ENCODE measurements at regions not wholly inside any gene's neighbourhood (a gene's known extent, or its start where the extent isn't known, plus 50 kb on each side); places are given as distances from the start of the nearest gene placed in this dataset.
"Not testable (repeated sequence)": the region's sequence is repeated elsewhere in the genome, so short reads cannot be mapped to it uniquely, and the experiment has no call there.

GRCh38 chr5:12985142-12985541 lies 959.3 kb downstream of the DNAH5 start:
- no peak overlapping the region for H3K27ac Mint-ChIP-seq
- H3K36me3 Mint-ChIP-seq (ENCODE audit: low read depth), result no peaks in the 10 kb centered on the region
- peaks cover 28% of the 10 kb centered on the region for H3K9me3 Mint-ChIP-seq
- no peaks in the 10 kb centered on the region for H3K4me1 Mint-ChIP-seq (ENCODE audit: low read depth)
- no peak overlapping the region for H3K4me3 Mint-ChIP-seq
- H3K27me3 Mint-ChIP-seq (ENCODE audit: low read depth), result no peaks in the 10 kb centered on the region

- Mint-ChIP-seq H3K27ac (no peak overlapping the region), H3K36me3 (ENCODE audit: low read depth) (no peaks in the 10 kb centered on the region), H3K4me3 (no peak overlapping the region), H3K27me3 (ENCODE audit: low read depth) (no peaks in the 10 kb centered on the region), H3K4me1 (ENCODE audit: low read depth) (no peaks in the 10 kb centered on the region), H3K9me3 (peaks cover 9% of the 10 kb centered on the region)
Measured at GRCh38 chr5:12974856-12975255, 969.6 kb downstream of the DNAH5 start.

GRCh38 chr5:12965804-12966203 lies 978.7 kb downstream of the DNAH5 start:
- H3K36me3 Mint-ChIP-seq (ENCODE audit: low read depth), result no peaks in the 10 kb centered on the region
- peaks cover 30% of the 10 kb centered on the region for H3K9me3 Mint-ChIP-seq

GRCh38 chr5:12959713-12960112 lies 984.8 kb downstream of the DNAH5 start:
- H3K27ac Mint-ChIP-seq, result no peak overlapping the region
- H3K4me1 Mint-ChIP-seq (ENCODE audit: low read depth), result no peaks in the 10 kb centered on the region
- no peaks in the 10 kb centered on the region for H3K36me3 Mint-ChIP-seq (ENCODE audit: low read depth)
- H3K4me3 Mint-ChIP-seq, result no peak overlapping the region
- H3K9me3 Mint-ChIP-seq, result peaks cover 14% of the 10 kb centered on the region
- H3K27me3 Mint-ChIP-seq (ENCODE audit: low read depth), result no peaks in the 10 kb centered on the region

More at GRCh38 chr5:12965804-12966203, 978.7 kb downstream of the DNAH5 start:
- H3K27me3 Mint-ChIP-seq (ENCODE audit: low read depth), result no peaks in the 10 kb centered on the region
- H3K27ac Mint-ChIP-seq, result no peak overlapping the region
- no peak overlapping the region for H3K4me3 Mint-ChIP-seq
- no peaks in the 10 kb centered on the region for H3K4me1 Mint-ChIP-seq (ENCODE audit: low read depth)

- Mint-ChIP-seq H3K4me3 (no peak overlapping the region), H3K27me3 (ENCODE audit: low read depth) (no peaks in the 10 kb centered on the region), H3K9me3 (peaks cover 22% of the 10 kb centered on the region), H3K27ac (no peak overlapping the region), H3K4me1 (ENCODE audit: low read depth) (no peaks in the 10 kb centered on the region), H3K36me3 (ENCODE audit: low read depth) (no peaks in the 10 kb centered on the region)
Measured at GRCh38 chr5:12952409-12952808, 992.1 kb downstream of the DNAH5 start.

GRCh38 chr5:12951846-12952245 lies 992.6 kb downstream of the DNAH5 start:
- Mint-ChIP-seq H3K4me1 (ENCODE audit: low read depth) (no peaks in the 10 kb centered on the region), H3K4me3 (no peak overlapping the region), H3K36me3 (ENCODE audit: low read depth) (no peaks in the 10 kb centered on the region), H3K27me3 (ENCODE audit: low read depth) (no peaks in the 10 kb centered on the region), H3K27ac (no peak overlapping the region), H3K9me3 (peaks cover 22% of the 10 kb centered on the region)

GRCh38 chr5:12947379-12947778 lies 997.1 kb downstream of the DNAH5 start:
- H3K27me3 Mint-ChIP-seq (ENCODE audit: low read depth), result no peaks in the 10 kb centered on the region
- H3K36me3 Mint-ChIP-seq (ENCODE audit: low read depth), result no peaks in the 10 kb centered on the region
- no peaks in the 10 kb centered on the region for H3K4me1 Mint-ChIP-seq (ENCODE audit: low read depth)
- H3K9me3 Mint-ChIP-seq, result peaks cover 25% of the 10 kb centered on the region
- no peak overlapping the region for H3K27ac Mint-ChIP-seq
- H3K4me3 Mint-ChIP-seq, result no peak overlapping the region

GRCh38 chr5:12945477-12945876 lies 999.0 kb downstream of the DNAH5 start:
- H3K4me1 Mint-ChIP-seq (ENCODE audit: low read depth); H3K36me3 Mint-ChIP-seq (ENCODE audit: low read depth); H3K27ac Mint-ChIP-seq; H3K27me3 Mint-ChIP-seq (ENCODE audit: low read depth); H3K4me3 Mint-ChIP-seq: not testable (repeated sequence)
- peaks cover 15% of the 10 kb centered on the region for H3K9me3 Mint-ChIP-seq

GRCh38 chr5:12936221-12936620 lies 1008.3 kb downstream of the DNAH5 start:
- Mint-ChIP-seq H3K36me3 (ENCODE audit: low read depth) (no peaks in the 10 kb centered on the region), H3K27ac (no peak overlapping the region), H3K27me3 (ENCODE audit: low read depth) (no peaks in the 10 kb centered on the region), H3K9me3 (peaks cover 24% of the 10 kb centered on the region), H3K4me3 (no peak overlapping the region), H3K4me1 (ENCODE audit: low read depth) (no peaks in the 10 kb centered on the region)

GRCh38 chr5:12934722-12935121 lies 1009.8 kb downstream of the DNAH5 start:
- Mint-ChIP-seq H3K27ac (no peak overlapping the region), H3K4me3 (no peak overlapping the region), H3K27me3 (ENCODE audit: low read depth) (no peaks in the 10 kb centered on the region), H3K36me3 (ENCODE audit: low read depth) (no peaks in the 10 kb centered on the region), H3K4me1 (ENCODE audit: low read depth) (no peaks in the 10 kb centered on the region), H3K9me3 (peaks cover 26% of the 10 kb centered on the region)

- Mint-ChIP-seq H3K4me3 (no peak overlapping the region), H3K4me1 (ENCODE audit: low read depth) (no peaks in the 10 kb centered on the region), H3K27me3 (ENCODE audit: low read depth) (no peaks in the 10 kb centered on the region), H3K9me3 (peaks cover 29% of the 10 kb centered on the region), H3K36me3 (ENCODE audit: low read depth) (no peaks in the 10 kb centered on the region), H3K27ac (no peak overlapping the region)
Measured at GRCh38 chr5:12920527-12920926, 1016.3 kb upstream of the CTNND2 start.

GRCh38 chr5:12911156-12911555 lies 1006.9 kb upstream of the CTNND2 start:
- no peaks in the 10 kb centered on the region for H3K36me3 Mint-ChIP-seq (ENCODE audit: low read depth)
- H3K27ac Mint-ChIP-seq, result no peak overlapping the region
- no peaks in the 10 kb centered on the region for H3K27me3 Mint-ChIP-seq (ENCODE audit: low read depth)
- no peak overlapping the region for H3K4me3 Mint-ChIP-seq
- peaks cover 8% of the 10 kb centered on the region for H3K9me3 Mint-ChIP-seq
- no peaks in the 10 kb centered on the region for H3K4me1 Mint-ChIP-seq (ENCODE audit: low read depth)

- peaks cover 7% of the 10 kb centered on the region for H3K9me3 Mint-ChIP-seq
Measured at GRCh38 chr5:12910641-12911040, 1006.4 kb upstream of the CTNND2 start.

GRCh38 chr5:12902611-12903010 lies 998.4 kb upstream of the CTNND2 start:
- Mint-ChIP-seq H3K27ac (no peak overlapping the region), H3K36me3 (ENCODE audit: low read depth) (no peaks in the 10 kb centered on the region)

More at GRCh38 chr5:12910641-12911040, 1006.4 kb upstream of the CTNND2 start:
- no peaks in the 10 kb centered on the region for H3K4me1 Mint-ChIP-seq (ENCODE audit: low read depth)
- H3K27me3 Mint-ChIP-seq (ENCODE audit: low read depth), result no peaks in the 10 kb centered on the region
- no peaks in the 10 kb centered on the region for H3K36me3 Mint-ChIP-seq (ENCODE audit: low read depth)
- no peak overlapping the region for H3K4me3 Mint-ChIP-seq
- no peak overlapping the region for H3K27ac Mint-ChIP-seq

GRCh38 chr5:12901696-12902095 lies 997.5 kb upstream of the CTNND2 start:
- Mint-ChIP-seq H3K4me1 (ENCODE audit: low read depth) (no peaks in the 10 kb centered on the region), H3K27me3 (ENCODE audit: low read depth) (no peaks in the 10 kb centered on the region), H3K36me3 (ENCODE audit: low read depth) (no peaks in the 10 kb centered on the region), H3K27ac (no peak overlapping the region), H3K4me3 (no peak overlapping the region), H3K9me3 (peaks cover 11% of the 10 kb centered on the region)

More at GRCh38 chr5:12902611-12903010, 998.4 kb upstream of the CTNND2 start:
- peaks cover 11% of the 10 kb centered on the region for H3K9me3 Mint-ChIP-seq
- H3K4me1 Mint-ChIP-seq (ENCODE audit: low read depth), result no peaks in the 10 kb centered on the region
- H3K27me3 Mint-ChIP-seq (ENCODE audit: low read depth), result no peaks in the 10 kb centered on the region
- no peak overlapping the region for H3K4me3 Mint-ChIP-seq

- Mint-ChIP-seq H3K36me3 (ENCODE audit: low read depth) (no peaks in the 10 kb centered on the region), H3K4me1 (ENCODE audit: low read depth) (no peaks in the 10 kb centered on the region), H3K9me3 (peaks cover 16% of the 10 kb centered on the region), H3K27ac (no peak overlapping the region), H3K27me3 (ENCODE audit: low read depth) (no peaks in the 10 kb centered on the region), H3K4me3 (no peak overlapping the region)
Measured at GRCh38 chr5:12896086-12896485, 991.8 kb upstream of the CTNND2 start.
